Fibroblast of skin of right quadriceps (primary cell): ENCODE measurements at regions not wholly inside any gene's neighbourhood (a gene's known extent, or its start where the extent isn't known, plus 50 kb on each side); places are given as distances from the start of the nearest gene placed in this dataset.
"Not testable (repeated sequence)": the region's sequence is repeated elsewhere in the genome, so short reads cannot be mapped to it uniquely, and the experiment has no call there.

Experiments
- DNase-seq: peaks from one replicate; pipeline ENCODE4 v3.0.0-alpha.2; 2013

GRCh38 chr2:2919574-2920365 is 457.8 kb downstream of the EIPR1 start:
- DNase-seq, result no peak

GRCh38 chr2:2919026-2919425 is 458.6 kb downstream of the EIPR1 start:
- no peak for DNase-seq

GRCh38 chr2:2916621-2917020 is 461.0 kb downstream of the EIPR1 start:
- no peak for DNase-seq

GRCh38 chr2:2914252-2914651 is 463.4 kb downstream of the EIPR1 start:
- DNase-seq, result no peak

- DNase-seq, result no peak
Observed at GRCh38 chr2:2913601-2914120, 464.0 kb downstream of the EIPR1 start.

GRCh38 chr2:2912731-2913130 is 464.9 kb downstream of the EIPR1 start:
- DNase-seq, result no peak

- no peak for DNase-seq
Observed at GRCh38 chr2:2912293-2912692, 465.3 kb downstream of the EIPR1 start.

GRCh38 chr2:2910259-2910658 is 467.4 kb downstream of the EIPR1 start:
- DNase-seq, result no peak

GRCh38 chr2:2909086-2910035 is 468.3 kb downstream of the EIPR1 start:
- no peak for DNase-seq

- DNase-seq, result no peak
Observed at GRCh38 chr2:2906091-2906490, 471.5 kb downstream of the EIPR1 start.

- DNase-seq, result no peak
Observed at GRCh38 chr2:2904721-2905350, 472.8 kb downstream of the EIPR1 start.

- no peak for DNase-seq
Observed at GRCh38 chr2:2902547-2903281, 474.9 kb downstream of the EIPR1 start.

- DNase-seq, result no peak
Observed at GRCh38 chr2:2901384-2902345, 476.0 kb downstream of the EIPR1 start.

GRCh38 chr2:2899826-2900225 is 477.8 kb downstream of the EIPR1 start:
- DNase-seq, result no peak

GRCh38 chr2:2898744-2899143 is 478.9 kb downstream of the EIPR1 start:
- DNase-seq, result no peak

GRCh38 chr2:2896643-2897042 is 481.0 kb downstream of the EIPR1 start:
- no peak for DNase-seq

- no peak for DNase-seq
Observed at GRCh38 chr2:2896011-2896410, 481.6 kb downstream of the EIPR1 start.

GRCh38 chr2:2894011-2894410 is 483.6 kb downstream of the EIPR1 start:
- DNase-seq, result not testable (repeated sequence)

- no peak for DNase-seq
Observed at GRCh38 chr2:2892892-2893291, 484.7 kb downstream of the EIPR1 start.

GRCh38 chr2:2892378-2892777 is 485.2 kb downstream of the EIPR1 start:
- no peak for DNase-seq

- DNase-seq, result no peak
Observed at GRCh38 chr2:2890901-2891300, 486.7 kb downstream of the EIPR1 start.
